HG03025 (cell line): ENCODE measurements at regions not wholly inside any gene's neighbourhood (a gene's known extent, or its start where the extent isn't known, plus 50 kb on each side); places are given as distances from the start of the nearest gene placed in this dataset.

Experiments used
- ATAC-seq: cut with Tn5 transposase; IDR thresholded peaks from one replicate; pipeline ENCODE4 v1.9.1; 2021; ENCODE audit warnings: mild to moderate bottlenecking, moderate library complexity; ENCODE audit not compliant: unreplicated experiment, low FRiP score

DNA sequence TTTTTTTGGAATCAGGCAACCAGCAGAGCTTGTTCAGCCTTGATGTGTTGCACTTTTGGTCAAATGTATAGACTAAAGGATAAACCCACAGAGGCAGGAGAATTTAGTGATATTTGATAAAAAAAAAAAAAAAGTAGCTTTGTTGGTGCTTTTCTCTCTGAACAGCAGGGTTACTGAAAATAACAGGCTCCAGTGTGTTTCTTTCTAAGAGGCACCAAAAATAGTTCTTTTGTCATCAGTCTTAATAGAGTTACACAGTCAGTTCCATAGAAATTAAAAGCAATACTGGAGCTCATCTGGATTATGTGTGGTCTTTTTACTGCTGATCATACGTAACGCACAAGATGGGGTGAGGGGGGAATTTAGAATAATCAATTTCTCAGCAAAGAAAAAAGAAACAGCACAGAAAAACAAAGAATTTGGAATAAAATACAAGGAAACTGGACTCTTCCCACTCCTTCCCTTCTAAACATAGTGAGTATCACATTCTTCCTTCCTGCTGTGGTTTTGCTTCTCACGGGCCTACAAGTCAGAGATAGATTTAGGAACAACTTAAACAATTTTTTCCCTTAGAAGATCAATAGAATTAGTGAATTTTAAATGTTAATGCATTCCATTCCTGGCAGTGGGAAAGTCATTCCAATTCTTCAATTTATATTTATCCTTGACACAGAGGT, 178.8 kb upstream of the AKR1E2 start:
- ATAC-seq: no peak

DNA sequence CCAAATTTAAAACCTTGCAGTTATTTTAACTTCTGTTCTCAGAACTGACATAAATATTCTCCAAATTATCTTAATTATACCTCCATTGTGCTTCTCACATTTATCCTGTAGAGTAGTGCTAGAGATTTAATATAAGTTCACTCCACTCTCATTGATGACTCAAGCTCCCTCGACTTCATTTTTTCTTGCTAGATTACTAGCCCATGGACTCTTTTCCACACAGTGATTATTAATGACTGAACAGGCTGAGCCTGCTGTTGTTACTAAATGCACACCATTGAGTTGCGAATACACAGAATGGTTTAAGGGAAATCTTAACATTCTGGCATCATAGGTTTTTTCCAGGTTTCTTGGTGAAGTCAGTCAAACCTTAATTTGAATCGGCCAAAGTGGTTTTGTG, 179.5 kb upstream of the AKR1E2 start:
- no peak for ATAC-seq

DNA sequence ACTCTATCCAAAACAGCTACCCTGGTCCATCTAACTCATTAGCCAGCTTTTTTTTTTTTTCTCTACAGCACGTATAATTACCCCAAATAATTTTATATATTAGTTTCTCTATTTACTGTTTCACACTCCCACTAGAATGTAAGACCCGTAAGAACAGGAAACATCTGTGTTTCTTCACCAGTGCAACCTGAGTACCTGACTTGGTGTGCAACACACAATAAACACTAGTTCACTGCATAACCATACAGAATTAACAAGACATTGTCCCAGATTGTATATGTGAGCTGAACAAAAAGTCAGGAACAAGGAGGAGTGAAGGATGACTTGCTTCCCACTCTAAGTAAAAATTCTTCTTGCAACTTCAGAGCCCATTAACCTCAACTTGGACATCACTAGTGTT, 180.2 kb upstream of the AKR1E2 start:
- ATAC-seq: no peak

- no peak for ATAC-seq
Observed at GRCh38 chr10:4643471-4643870, 182.5 kb upstream of the AKR1E2 start.

DNA sequence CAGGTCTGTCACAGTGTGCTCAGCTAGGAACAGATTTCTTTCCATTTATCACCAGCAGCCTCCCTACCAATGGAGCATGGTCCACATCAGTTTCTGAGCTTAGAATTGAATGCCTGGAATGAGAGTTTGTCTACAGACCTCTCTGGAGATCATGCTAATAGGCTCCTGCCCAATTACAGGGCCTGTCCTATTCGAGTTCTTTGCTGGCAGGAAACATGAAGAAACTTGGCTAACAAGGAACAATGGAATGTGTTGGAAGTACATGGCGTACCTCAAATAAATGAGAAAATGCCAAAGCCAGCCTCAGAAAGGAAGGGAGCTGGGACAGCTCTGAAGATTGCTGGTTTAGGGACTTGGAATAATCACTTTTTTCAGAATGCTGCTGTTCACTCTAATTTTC, 186.0 kb upstream of the AKR1E2 start:
- ATAC-seq: no peak

GRCh38 chr10:4638099-4638498, 187.9 kb upstream of the AKR1E2 start:
- no peak for ATAC-seq

- no peak for ATAC-seq
Observed at GRCh38 chr10:4637657-4638056, 188.3 kb upstream of the AKR1E2 start.

DNA sequence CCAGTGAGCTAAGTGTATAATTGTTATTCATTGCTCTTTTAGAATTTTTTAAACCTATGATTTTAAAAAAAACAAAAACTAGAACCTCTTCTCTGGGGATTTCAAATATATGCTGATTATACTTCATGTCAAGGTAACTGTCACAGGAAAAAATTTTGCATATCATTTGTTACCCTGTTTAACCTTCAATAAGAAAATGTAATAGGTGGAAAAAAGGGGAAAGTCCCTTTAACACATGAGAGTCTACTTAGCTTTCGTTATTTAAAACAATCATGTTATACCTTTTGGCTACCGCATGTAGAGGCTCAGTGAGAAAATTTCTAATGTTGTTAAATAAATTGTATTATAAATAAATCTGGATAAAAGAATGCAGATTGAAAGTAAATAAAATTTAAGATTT, 190.1 kb upstream of the AKR1E2 start:
- no peak for ATAC-seq

GRCh38 chr10:4635388-4635787, 190.6 kb upstream of the AKR1E2 start:
- no peak for ATAC-seq

DNA sequence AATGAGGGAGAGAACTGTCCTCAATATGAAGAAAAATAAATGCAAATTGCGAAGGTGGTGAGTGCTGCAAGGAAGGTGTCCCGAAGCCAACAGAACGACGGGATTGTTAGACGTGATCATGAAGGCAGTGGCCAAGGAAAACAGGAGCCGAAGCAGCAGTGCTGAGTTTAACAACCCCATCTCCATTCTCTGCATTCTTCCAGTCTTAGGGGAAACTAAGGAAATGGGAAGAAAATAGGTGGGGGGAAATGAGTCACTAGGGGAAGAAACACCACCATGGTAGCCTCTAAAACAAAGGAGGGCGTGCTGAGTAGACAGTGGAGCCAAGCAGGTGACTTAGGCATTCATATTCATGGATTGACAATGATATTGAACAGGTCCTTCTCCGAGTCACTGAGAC, 192.2 kb upstream of the AKR1E2 start:
- no peak for ATAC-seq

DNA sequence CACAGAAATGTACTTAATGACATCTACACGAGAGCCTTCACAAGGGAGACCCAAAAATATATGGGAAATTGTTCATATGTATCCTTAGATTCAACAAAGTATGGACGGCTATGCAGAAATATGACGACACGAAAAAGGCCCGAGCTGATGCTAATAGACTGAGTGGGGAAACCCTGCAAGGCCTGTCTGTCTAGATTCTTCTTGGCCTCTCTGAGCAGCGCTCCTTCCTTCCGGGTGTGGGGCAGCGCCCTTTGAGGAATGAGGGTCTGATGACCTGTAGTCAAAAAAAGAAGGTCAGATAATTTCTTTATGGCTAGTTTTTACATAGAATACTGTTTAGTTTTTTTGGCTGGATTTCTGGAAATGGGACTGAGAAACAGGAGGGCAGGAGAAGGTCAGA, 192.8 kb upstream of the AKR1E2 start:
- no peak for ATAC-seq

GRCh38 chr10:4632757-4633156, 193.2 kb upstream of the AKR1E2 start:
- no peak for ATAC-seq

DNA sequence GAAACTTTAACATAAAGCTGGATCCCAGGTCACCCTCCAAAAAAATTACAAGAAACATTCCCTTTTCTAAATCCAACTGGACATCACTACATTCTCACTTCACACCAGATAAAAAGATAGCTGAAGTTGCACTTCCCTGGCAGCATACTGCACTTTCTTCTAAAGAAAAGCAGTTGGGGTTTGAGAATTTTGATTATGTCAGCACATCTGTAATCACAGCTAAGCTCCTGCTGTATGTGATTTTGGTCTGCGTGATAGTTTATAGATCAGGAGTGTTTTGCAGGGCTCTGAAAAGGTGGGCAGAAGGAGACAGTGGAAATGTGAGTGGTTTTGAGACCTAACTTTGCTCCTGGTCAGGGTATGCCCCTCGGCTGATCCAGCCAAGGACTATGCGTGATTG, 199.1 kb upstream of the AKR1E2 start:
- no peak for ATAC-seq

DNA sequence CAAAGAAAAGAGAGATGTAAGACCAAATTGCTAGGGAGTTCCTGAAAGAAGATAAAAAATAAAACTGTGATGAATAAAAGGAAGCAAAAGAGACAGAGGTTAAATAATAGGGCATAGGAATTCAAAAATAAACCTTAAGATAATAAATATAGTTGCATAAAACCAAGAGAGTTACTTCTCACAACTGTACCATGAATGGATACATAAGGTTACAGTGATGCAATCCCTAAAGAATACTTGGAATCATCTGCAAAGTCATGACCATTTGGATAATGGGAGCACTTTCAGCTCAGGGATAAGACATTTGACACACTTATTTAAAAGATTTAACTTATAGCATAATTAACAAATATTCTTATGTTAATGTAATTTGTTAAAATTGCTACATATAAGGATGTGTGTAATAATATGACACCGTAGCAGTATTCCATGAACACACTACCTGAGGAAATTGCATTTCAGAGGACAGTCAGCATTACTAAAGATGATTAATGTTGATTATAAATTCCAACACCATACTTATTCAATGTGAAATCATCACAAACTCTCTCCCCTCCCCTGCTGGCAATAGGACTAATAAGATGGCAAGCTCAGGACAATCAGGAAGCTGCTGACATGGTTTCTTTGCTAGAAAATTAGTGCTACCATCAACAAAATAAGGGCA, 202.1 kb upstream of the AKR1E2 start:
- ATAC-seq: no peak

DNA sequence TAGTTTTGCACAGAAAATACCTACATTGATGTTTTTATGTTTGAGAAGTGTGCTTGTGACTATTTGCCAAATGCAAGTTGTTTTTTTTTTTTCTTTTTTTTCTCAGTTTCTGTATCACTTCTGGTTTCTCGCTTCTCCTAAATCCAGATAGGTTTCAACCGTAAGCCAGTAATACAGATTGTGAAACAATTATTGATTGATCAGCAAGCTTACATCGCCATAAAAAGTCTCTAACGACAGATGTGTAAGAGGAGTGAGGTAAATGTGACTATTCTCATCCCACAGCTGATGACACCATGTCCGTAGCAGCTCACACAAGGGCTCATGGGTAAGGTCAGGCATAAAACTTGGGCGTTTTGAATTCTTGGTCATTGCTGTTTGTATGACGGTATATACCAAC, 202.8 kb upstream of the AKR1E2 start:
- ATAC-seq: no peak

DNA sequence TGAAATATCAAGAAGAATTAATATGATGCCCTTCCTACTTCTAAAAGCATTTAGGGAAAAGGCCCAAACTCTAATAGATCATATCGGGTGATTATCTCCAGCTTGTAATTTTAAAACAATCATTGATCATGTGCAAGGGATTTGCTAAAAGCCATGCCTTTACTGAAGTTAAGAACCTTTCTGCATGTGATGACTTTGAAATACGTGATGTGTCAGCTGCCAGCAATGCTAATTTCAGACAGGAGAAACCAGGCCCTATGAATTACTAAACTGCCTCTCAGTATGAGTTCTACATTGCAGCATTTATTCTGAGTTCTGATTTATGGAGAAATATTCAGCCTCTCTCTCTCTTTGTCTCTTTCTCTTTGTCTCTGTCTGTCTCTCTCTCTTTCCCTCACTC, 203.6 kb upstream of the AKR1E2 start:
- no peak for ATAC-seq

- ATAC-seq: no peak
Observed at GRCh38 chr10:4617589-4617988, 208.4 kb upstream of the AKR1E2 start.

DNA sequence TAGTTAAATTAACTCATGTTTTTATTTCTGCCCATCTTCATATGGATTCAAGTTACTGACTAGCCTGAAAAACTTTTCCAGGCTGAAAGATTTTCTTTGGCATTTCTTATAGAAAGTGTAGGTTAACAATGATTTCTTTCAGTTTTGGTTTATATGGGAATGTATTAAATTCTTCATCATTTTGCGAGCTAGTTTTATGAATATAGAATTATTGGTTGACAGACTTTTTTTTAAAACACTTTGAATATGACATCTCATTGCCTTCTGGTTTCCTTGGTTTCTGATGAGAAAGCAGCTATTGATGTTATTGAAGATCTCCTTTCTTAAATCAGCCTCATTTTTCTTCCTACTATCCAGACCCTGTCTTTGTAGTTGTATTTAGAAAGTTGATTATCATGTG, 211.0 kb upstream of the AKR1E2 start:
- no peak for ATAC-seq

- no peak for ATAC-seq
Observed at GRCh38 chr10:4609251-4609650, 216.8 kb upstream of the AKR1E2 start.

- no peak for ATAC-seq
Observed at GRCh38 chr10:4607681-4608080, 218.3 kb upstream of the AKR1E2 start.

- ATAC-seq: no peak
Observed at GRCh38 chr10:4606856-4607636, 219.0 kb upstream of the AKR1E2 start.
